SK-N-SH (cell line): ENCODE measurements at regions not wholly inside any gene's neighbourhood (a gene's known extent, or its start where the extent isn't known, plus 50 kb on each side); places are given as distances from the start of the nearest gene placed in this dataset.
"Not testable (repeated sequence)": the region's sequence is repeated elsewhere in the genome, so short reads cannot be mapped to it uniquely, and the experiment has no call there.

Experiments
- CTCF ChIA-PET: fragments of 300-600, 350-600 bp; formaldehyde crosslinking; extraction: SDS; loops from one replicate; lab custom pipeline; 2021; lab: Yijun Ruan, JAX
- POLR2A ChIA-PET: fragments of 350-600 bp; sonication (Branson Sonifier 250); formaldehyde crosslinking; extraction: SDS; loops from one replicate; lab custom pipeline; 2020; ENCODE audit warnings: antibody characterized with exemption, inconsistent platforms; lab: Yijun Ruan, JAX
- DNase-seq: peaks from one replicate; pipeline ENCODE4 v3.0.0; 2012
- H2AFZ ChIP-seq: fragments of 200-600 bp; sonication (generic); 2 replicates; pipeline ENCODE4 v1.8.1; 2016; ENCODE audit warnings: antibody characterized with exemption, mild to moderate bottlenecking, low read depth
- H3F3A ChIP-seq: fragments of 200-600 bp; sonication (generic); replicated peaks from 2 replicates; pipeline ENCODE3; 2016; ENCODE audit warnings: antibody characterized with exemption, mild to moderate bottlenecking; ENCODE audit not compliant: insufficient read depth
- H3K27ac ChIP-seq, 2 experiments: fragments of 200-500 bp in 1 of 2; fragments of 200-600 bp in 1 of 2; sonication (Bioruptor generic) in 1 of 2; sonication (generic), shearing (Covaris generic) in 1 of 2; 2 replicates each; pipeline versions ENCODE4 v1.5.1 to v1.6.1; 2014 to 2016; ENCODE audit warnings: low read depth in 2 of 2, inconsistent platforms in 1 of 2, low read length in 1 of 2, mild to moderate bottlenecking in 1 of 2, mixed read lengths in 1 of 2
- H3K27me3 ChIP-seq: fragments of 200-600 bp; sonication (generic), shearing (Covaris generic); 2 replicates; pipeline ENCODE4 v1.6.1; 2016; ENCODE audit warnings: mixed run types; ENCODE audit not compliant: insufficient read depth
- H3K36me3 ChIP-seq, 2 experiments: fragments of 200-500 bp in 1 of 2; fragments of 200-600 bp in 1 of 2; sonication (Bioruptor generic) in 1 of 2; sonication (generic) in 1 of 2; replicated peaks in 1 of 2; 2 replicates each; pipeline versions ENCODE3 to v1.5.1; 2014 to 2016; ENCODE audit warnings: low read length in 1 of 2, mild to moderate bottlenecking in 1 of 2; ENCODE audit not compliant: insufficient read depth in 2 of 2, control insufficient read depth in 1 of 2
- H3K4me1 ChIP-seq, 2 experiments: fragments of 200-500 bp in 1 of 2; fragments of 200-600 bp in 1 of 2; sonication (Bioruptor generic) in 1 of 2; sonication (generic), shearing (Covaris generic) in 1 of 2; 2 replicates each; pipeline versions ENCODE4 v1.5.1 to v1.6.1; 2014 to 2016; ENCODE audit warnings: low read depth in 1 of 2, low read length in 1 of 2, mixed run types in 1 of 2; ENCODE audit not compliant: insufficient read depth in 2 of 2, control insufficient read depth in 1 of 2
- H3K4me2 ChIP-seq: fragments of 200-600 bp; sonication (generic), shearing (Covaris generic); 2 replicates; pipeline ENCODE4 v1.6.1; 2017; ENCODE audit warnings: mixed run types
- H3K4me3 ChIP-seq, 2 experiments: fragments of 200-500 bp in 1 of 2; fragments of 200-600 bp in 1 of 2; sonication (Bioruptor generic) in 1 of 2; sonication (generic), shearing (Covaris generic) in 1 of 2; 2 replicates each; pipeline versions ENCODE4 v1.5.1 to v1.8.1; 2014 to 2016; ENCODE audit warnings: low read depth in 2 of 2, inconsistent platforms in 1 of 2, low read length in 1 of 2, mild to moderate bottlenecking in 1 of 2, mixed read lengths in 1 of 2, moderate library complexity in 1 of 2
- H3K79me2 ChIP-seq: fragments of 200-600 bp; sonication (generic); 2 replicates; pipeline ENCODE4 v1.8.1; 2017; ENCODE audit warnings: mild to moderate bottlenecking; ENCODE audit not compliant: insufficient read depth
- H3K9ac ChIP-seq: fragments of 200-600 bp; sonication (generic); 2 replicates; pipeline ENCODE4 v1.6.1; 2017; ENCODE audit warnings: mixed run types
- H3K9me2 ChIP-seq: fragments of 200-600 bp; sonication (generic); 2 replicates; pipeline ENCODE4 v1.6.1; 2017; ENCODE audit warnings: mixed run types
- H3K9me3 ChIP-seq: fragments of 200-600 bp; sonication (generic); 2 replicates; pipeline ENCODE4 v1.6.1; 2017; ENCODE audit warnings: mixed run types, mild to moderate bottlenecking, moderate library complexity
- H4K20me1 ChIP-seq: fragments of 200-600 bp; sonication (generic); 2 replicates; pipeline ENCODE4 v1.6.1; 2017; ENCODE audit warnings: mild to moderate bottlenecking, mixed run types; ENCODE audit not compliant: insufficient read depth
- CHD2 ChIP-seq: fragments of 150-350 bp; IDR thresholded peaks from 2 replicates; pipeline ENCODE4 v1.6.1; 2018; ENCODE audit warnings: low read length; ENCODE audit not compliant: partially characterized antibody
- CTCF ChIP-seq: fragments of 200-600 bp; sonication (generic); IDR thresholded peaks from 2 replicates; pipeline ENCODE4 v1.6.1; 2017; ENCODE audit warnings: antibody characterized with exemption, mild to moderate bottlenecking, moderate library complexity
- EP300 ChIP-seq, 2 experiments: IDR thresholded peaks; 2 replicates each; pipeline versions ENCODE4 v1.4.0 to v1.6.1; 2012; ENCODE audit warnings: borderline replicate concordance in 1 of 2, low read depth in 1 of 2, low read length in 1 of 2
- EZH2phosphoT487 ChIP-seq: fragments of 200-600 bp; sonication (generic); IDR thresholded peaks from 2 replicates; pipeline ENCODE4 v1.6.1; 2017; ENCODE audit warnings: low read depth, mixed run types, mild to moderate bottlenecking, antibody characterized with exemption, moderate library complexity, borderline replicate concordance
- FOXJ3 ChIP-seq: sonication (generic); formaldehyde crosslinking; IDR thresholded peaks from 2 replicates; pipeline ENCODE4 v1.5.1; 2020; ENCODE audit warnings: mild to moderate bottlenecking, missing genetic modification reagents
- GABPA ChIP-seq: IDR thresholded peaks from 2 replicates; pipeline ENCODE4 v1.4.0; 2012; ENCODE audit warnings: low read depth, mild to moderate bottlenecking
- GATA2 ChIP-seq: sonication (generic); formaldehyde crosslinking; IDR thresholded peaks from 2 replicates; pipeline ENCODE4 v1.5.0; 2020; ENCODE audit warnings: mild to moderate bottlenecking, missing genetic modification reagents
- IRF3 ChIP-seq: fragments of 150-350 bp; IDR thresholded peaks from 2 replicates; pipeline ENCODE4 v1.6.1; 2016; ENCODE audit warnings: mild to moderate bottlenecking, low read depth, low read length
- JUND ChIP-seq: IDR thresholded peaks from 2 replicates; pipeline ENCODE4 v1.4.0; 2012
- MAX ChIP-seq: IDR thresholded peaks from 2 replicates; pipeline ENCODE4 v1.4.0; 2012; ENCODE audit warnings: low read depth
- MXI1 ChIP-seq: IDR thresholded peaks from 2 replicates; pipeline ENCODE4 v1.6.1; 2012; ENCODE audit warnings: mild to moderate bottlenecking, low read depth, low read length, improper control_type of control experiment
- NRF1 ChIP-seq: IDR thresholded peaks from 2 replicates; pipeline ENCODE4 v1.6.1; 2012; ENCODE audit warnings: low read depth, mild to moderate bottlenecking, low read length
- RXRA ChIP-seq: IDR thresholded peaks from 2 replicates; pipeline ENCODE4 v1.4.0; 2012; ENCODE audit warnings: low read depth, mild to moderate bottlenecking, borderline replicate concordance
- TAF1 ChIP-seq: IDR thresholded peaks from 2 replicates; pipeline ENCODE4 v1.6.1; 2012; ENCODE audit warnings: low read depth, mild to moderate bottlenecking, low read length, moderate library complexity, borderline replicate concordance
- TEAD4 ChIP-seq: IDR thresholded peaks from 2 replicates; pipeline ENCODE4 v1.4.0; 2012; ENCODE audit warnings: mild to moderate bottlenecking, borderline replicate concordance; ENCODE audit not compliant: insufficient read depth
- YY1 ChIP-seq: IDR thresholded peaks from 2 replicates; pipeline ENCODE4 v1.4.0; 2012; ENCODE audit warnings: low read depth, mild to moderate bottlenecking
- ZBTB33 ChIP-seq: IDR thresholded peaks from 2 replicates; pipeline ENCODE4 v1.4.0; 2012; ENCODE audit warnings: low read depth, borderline replicate concordance
- WGBS: methylation state at CpG from one replicate; pipeline ENCODE4 v1.1.6; 2017; ENCODE audit warnings: low lambda C conversion rate; 5-methylcytosine and 5-hydroxymethylcytosine counted together

- TF ChIP-seq IRF3, result no peak
- TF ChIP-seq EZH2phosphoT487, result no peak
- TF ChIP-seq TAF1, result no peak
- TF ChIP-seq NRF1, result no peak
Observed at GRCh38 chr9:18297056-18297841, 176.7 kb upstream of the ADAMTSL1 start (continued).

- ChIA-PET CTCF (interaction anchor here (1.1 kb wide), 1 partner anchor 46 kb away, joined by 3 read pairs; no protein-coding TSS in a partner anchor), POLR2A (no interaction called here)
- H3K36me3 ChIP-seq, result no peaks in the 10 kb centered on the region
- no peak overlapping the region for H3K27ac ChIP-seq
- no peaks in the 10 kb centered on the region; a peak in 3 of 4 replicates for H3K4me1 ChIP-seq
- H3K79me2 ChIP-seq, result no peaks in the 10 kb centered on the region
- no peak overlapping the region for H3K4me2 ChIP-seq
- TF ChIP-seq YY1, result no peak
- TF ChIP-seq TEAD4, result no peak
- TF ChIP-seq JUND, result no peak
- no peak for TF ChIP-seq TAF1
- no peak for TF ChIP-seq MXI1
- no peak for TF ChIP-seq ZBTB33
- no peak for TF ChIP-seq MAX
- no peak for TF ChIP-seq FOXJ3
- no peak for TF ChIP-seq CTCF
- no peak for TF ChIP-seq RXRA
- no peak for TF ChIP-seq CHD2
- TF ChIP-seq GATA2 (CRISPR knock-in tag), result no peak
- no peak for TF ChIP-seq GABPA
- TF ChIP-seq EP300 (IDR thresholded peaks at IDR 0.05; ENCODE audit: borderline replicate concordance in 1 of 2, low read depth in 1 of 2, low read length in 1 of 2), result no peak
- no peaks in the 10 kb centered on the region for H3K9me2 ChIP-seq
- H4K20me1 ChIP-seq, result no peaks in the 10 kb centered on the region
- no peaks in the 10 kb centered on the region for H3K9me3 ChIP-seq
- H3F3A ChIP-seq, result peaks cover 16% of the 10 kb centered on the region
- no peak overlapping the region for H3K4me3 ChIP-seq
- no peak overlapping the region for H2AFZ ChIP-seq
- 83% methylated on average over 5 of the region's 5 CpGs for WGBS
- DNase-seq, result no peak
- H3K9ac ChIP-seq, result no peak overlapping the region
- H3K27me3 ChIP-seq, result no peaks in the 10 kb centered on the region
Observed at GRCh38 chr9:18299449-18299848, 174.5 kb upstream of the ADAMTSL1 start.

GRCh38 chr9:18305167-18305806, 168.7 kb upstream of the ADAMTSL1 start:
- H3K9me3 ChIP-seq, H3K79me2 ChIP-seq, H3K4me2 ChIP-seq, DNase-seq, H3K9me2 ChIP-seq, H3K27me3 ChIP-seq, H4K20me1 ChIP-seq, H3K4me1 ChIP-seq, H3K36me3 ChIP-seq, H3K4me3 ChIP-seq, H2AFZ ChIP-seq, H3F3A ChIP-seq, H3K9ac ChIP-seq, POLR2A ChIA-PET, H3K27ac ChIP-seq: not testable (repeated sequence)
- WGBS, result 46% methylated on average over 4 of the region's 10 CpGs
- CTCF ChIA-PET, result interaction anchor here (0.7 to 1.4 kb wide), 2 partner anchors 96 to 137 kb away, joined by 3 to 4 read pairs; no protein-coding TSS in a partner anchor
